ENCODE measurements at regions not wholly inside any gene's neighbourhood (a gene's known extent, or its start where the extent isn't known, plus 50 kb on each side); places are given as distances from the start of the nearest gene placed in this dataset.

DNA sequence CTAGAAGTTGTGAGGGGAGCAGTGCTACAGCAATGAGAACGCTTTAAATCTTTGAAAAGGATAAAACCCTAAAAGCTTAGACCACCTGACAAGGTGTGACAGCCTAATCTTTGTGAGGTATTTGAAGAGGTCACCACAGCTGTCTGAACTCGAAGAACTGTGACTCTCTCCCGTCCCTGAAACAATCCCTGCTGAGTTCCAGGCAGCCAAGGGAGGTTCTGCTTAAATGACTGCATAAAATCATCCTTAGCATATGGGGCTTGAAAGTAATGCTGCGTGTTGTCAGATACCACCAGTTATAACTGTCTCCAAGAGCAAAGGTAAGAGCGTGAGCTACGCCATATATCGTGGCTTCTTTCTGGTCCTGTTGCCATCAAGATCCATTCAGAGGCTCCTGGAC is 696.3 kb downstream of the PCDH7 start:
- TF ChIP-seq, protein P1, sequence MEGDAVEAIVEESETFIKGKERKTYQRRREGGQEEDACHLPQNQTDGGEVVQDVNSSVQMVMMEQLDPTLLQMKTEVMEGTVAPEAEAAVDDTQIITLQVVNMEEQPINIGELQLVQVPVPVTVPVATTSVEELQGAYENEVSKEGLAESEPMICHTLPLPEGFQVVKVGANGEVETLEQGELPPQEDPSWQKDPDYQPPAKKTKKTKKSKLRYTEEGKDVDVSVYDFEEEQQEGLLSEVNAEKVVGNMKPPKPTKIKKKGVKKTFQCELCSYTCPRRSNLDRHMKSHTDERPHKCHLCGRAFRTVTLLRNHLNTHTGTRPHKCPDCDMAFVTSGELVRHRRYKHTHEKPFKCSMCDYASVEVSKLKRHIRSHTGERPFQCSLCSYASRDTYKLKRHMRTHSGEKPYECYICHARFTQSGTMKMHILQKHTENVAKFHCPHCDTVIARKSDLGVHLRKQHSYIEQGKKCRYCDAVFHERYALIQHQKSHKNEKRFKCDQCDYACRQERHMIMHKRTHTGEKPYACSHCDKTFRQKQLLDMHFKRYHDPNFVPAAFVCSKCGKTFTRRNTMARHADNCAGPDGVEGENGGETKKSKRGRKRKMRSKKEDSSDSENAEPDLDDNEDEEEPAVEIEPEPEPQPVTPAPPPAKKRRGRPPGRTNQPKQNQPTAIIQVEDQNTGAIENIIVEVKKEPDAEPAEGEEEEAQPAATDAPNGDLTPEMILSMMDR (IDR thresholded peaks at IDR 0.05): no peak
- TF ChIP-seq EZH2phosphoT487 (IDR thresholded peaks at IDR 0.05): no peak

Measured in neural progenitor cell (in vitro differentiated cells).